PFSK-1 (cell line): ENCODE measurements at regions not wholly inside any gene's neighbourhood (a gene's known extent, or its start where the extent isn't known, plus 50 kb on each side); places are given as distances from the start of the nearest gene placed in this dataset.

Source experiments
- FOXP2 ChIP-seq: optimal IDR thresholded peaks from 2 replicates; pipeline ENCODE3; 2011; ENCODE audit warnings: borderline replicate concordance, control low read depth, inconsistent platforms; ENCODE audit not compliant: insufficient read depth; ENCODE audit errors: extremely low read length, extremely low read depth
- POLR2AphosphoS5 ChIP-seq: IDR thresholded peaks from 2 replicates; pipeline ENCODE4 v1.6.1; 2012; ENCODE audit warnings: low read depth, mild to moderate bottlenecking, control low read depth, low read length, moderate library complexity
- TAF1 ChIP-seq: IDR thresholded peaks from 2 replicates; pipeline ENCODE4 v1.6.1; 2012; ENCODE audit warnings: low read length, control low read depth, borderline replicate concordance; ENCODE audit not compliant: insufficient read depth

- no peak for TF ChIP-seq TAF1
- TF ChIP-seq FOXP2: no peak
- no peak for TF ChIP-seq POLR2AphosphoS5
Observed at GRCh38 chr11:81990659-81991443, 742.8 kb downstream of the FAM181B start.
